GM10266 (cell line): ENCODE measurements at regions not wholly inside any gene's neighbourhood (a gene's known extent, or its start where the extent isn't known, plus 50 kb on each side); places are given as distances from the start of the nearest gene placed in this dataset.

Experiments used
- DNase-seq: peaks from one replicate; pipeline ENCODE4 v3.0.0; 2012; ENCODE audit errors: extremely low spot score
- TF ChIP-seq, protein P1 (sequence below): IDR thresholded peaks from 2 replicates; pipeline ENCODE4 v1.5.1; 2012; ENCODE audit warnings: mild to moderate bottlenecking, low read depth; ENCODE audit not compliant: control insufficient read depth, insufficient read depth; ENCODE audit errors: missing control alignments

- DNase-seq = no peak
- TF ChIP-seq, protein P1, sequence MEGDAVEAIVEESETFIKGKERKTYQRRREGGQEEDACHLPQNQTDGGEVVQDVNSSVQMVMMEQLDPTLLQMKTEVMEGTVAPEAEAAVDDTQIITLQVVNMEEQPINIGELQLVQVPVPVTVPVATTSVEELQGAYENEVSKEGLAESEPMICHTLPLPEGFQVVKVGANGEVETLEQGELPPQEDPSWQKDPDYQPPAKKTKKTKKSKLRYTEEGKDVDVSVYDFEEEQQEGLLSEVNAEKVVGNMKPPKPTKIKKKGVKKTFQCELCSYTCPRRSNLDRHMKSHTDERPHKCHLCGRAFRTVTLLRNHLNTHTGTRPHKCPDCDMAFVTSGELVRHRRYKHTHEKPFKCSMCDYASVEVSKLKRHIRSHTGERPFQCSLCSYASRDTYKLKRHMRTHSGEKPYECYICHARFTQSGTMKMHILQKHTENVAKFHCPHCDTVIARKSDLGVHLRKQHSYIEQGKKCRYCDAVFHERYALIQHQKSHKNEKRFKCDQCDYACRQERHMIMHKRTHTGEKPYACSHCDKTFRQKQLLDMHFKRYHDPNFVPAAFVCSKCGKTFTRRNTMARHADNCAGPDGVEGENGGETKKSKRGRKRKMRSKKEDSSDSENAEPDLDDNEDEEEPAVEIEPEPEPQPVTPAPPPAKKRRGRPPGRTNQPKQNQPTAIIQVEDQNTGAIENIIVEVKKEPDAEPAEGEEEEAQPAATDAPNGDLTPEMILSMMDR = no peak
These were observed 89.7 kb downstream of the FAM76B start for GRCh38 chr11:95699631-95700470.

GRCh38 chr11:95698676-95699557, 90.7 kb downstream of the FAM76B start:
- no peak for DNase-seq

DNA sequence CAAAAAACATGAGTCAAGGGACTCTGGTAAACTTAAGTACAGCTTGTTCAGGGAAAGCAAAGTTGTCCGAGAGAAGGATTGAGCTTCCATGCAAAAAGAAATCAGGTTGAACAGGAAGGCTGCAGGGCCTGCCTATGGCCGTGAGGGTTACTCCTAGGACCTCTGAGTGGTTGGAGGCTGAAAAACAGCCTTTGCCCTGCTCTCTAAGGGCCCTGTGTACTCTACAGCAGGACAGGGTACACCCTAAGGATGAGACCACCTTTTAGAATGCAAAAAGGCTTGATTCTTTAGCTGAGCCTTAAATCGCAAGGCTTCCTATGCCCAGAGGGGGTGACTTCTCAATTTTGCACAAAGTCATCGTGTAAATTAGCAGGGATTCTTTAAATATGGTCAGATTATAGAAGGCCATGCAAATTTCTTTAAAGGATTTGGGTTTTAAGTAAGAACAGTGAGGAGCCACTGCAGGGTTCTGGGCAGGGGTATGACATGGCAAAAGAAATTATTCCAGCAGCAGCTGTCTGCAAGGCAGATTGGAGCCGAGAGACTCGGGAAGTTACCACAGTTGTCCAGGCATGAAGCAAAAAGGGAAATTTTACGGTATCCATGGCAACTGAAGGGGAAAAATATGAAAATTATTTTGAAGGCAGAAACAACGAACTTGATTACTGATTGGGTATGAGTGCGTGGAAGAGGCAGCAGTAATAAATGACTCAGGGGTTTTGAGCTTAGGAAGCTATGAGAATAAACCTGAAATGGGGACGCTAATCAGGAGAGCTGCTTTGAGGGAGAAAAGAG, 91.8 kb downstream of the FAM76B start:
- no peak for DNase-seq
- TF ChIP-seq, protein P1 = no peak

More at GRCh38 chr11:95698676-95699557, 90.7 kb downstream of the FAM76B start:
- TF ChIP-seq, protein P1 = no peak

DNA sequence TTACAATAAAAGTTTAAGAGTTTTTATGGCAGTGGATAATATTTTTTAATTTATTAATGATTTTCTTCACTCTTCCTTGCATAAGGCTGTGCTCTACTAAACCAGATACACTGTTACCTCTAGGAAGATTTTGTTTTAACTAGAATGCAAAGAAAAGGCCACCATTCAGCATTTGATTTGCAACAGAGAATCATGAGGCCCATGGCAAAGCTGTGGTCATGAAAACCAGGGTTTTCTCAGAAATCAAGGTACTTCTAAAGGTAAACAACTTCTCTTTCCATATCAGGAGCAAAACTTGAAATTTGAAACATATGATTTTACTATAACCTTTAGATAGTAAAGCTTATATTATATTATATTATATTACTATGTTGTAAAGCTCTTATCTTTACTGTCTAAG, 94.4 kb downstream of the FAM76B start:
- TF ChIP-seq, protein P1 = no peak

DNA sequence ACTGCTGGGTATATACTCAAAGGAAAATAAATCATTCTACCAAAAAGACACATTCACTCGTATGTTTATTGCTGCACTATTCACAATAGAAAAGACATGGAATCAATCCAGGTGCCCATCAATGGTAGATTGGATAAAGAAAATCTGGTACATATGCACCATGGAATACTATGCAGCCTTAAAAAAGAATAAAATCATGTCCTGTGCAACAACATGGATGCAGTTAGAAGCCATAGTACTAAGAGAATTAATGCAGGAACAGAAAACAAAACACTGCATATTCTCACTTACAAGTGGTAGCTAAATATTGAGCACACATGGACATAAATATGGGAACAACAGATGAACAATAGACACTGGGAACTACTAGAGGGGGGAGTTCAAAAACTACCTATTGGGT, 96.3 kb downstream of the FAM76B start:
- TF ChIP-seq, protein P1 = no peak
- no peak for DNase-seq

More for the DNA sequence above, 94.4 kb downstream of the FAM76B start:
- DNase-seq = no peak

GRCh38 chr11:95692526-95693260, 96.9 kb downstream of the FAM76B start:
- TF ChIP-seq, protein P1 = no peak
- DNase-seq = no peak
